ENCODE measurements at regions not wholly inside any gene's neighbourhood (a gene's known extent, or its start where the extent isn't known, plus 50 kb on each side); places are given as distances from the start of the nearest gene placed in this dataset.
"Not testable (repeated sequence)": the region's sequence is repeated elsewhere in the genome, so short reads cannot be mapped to it uniquely, and the experiment has no call there.

DNA sequence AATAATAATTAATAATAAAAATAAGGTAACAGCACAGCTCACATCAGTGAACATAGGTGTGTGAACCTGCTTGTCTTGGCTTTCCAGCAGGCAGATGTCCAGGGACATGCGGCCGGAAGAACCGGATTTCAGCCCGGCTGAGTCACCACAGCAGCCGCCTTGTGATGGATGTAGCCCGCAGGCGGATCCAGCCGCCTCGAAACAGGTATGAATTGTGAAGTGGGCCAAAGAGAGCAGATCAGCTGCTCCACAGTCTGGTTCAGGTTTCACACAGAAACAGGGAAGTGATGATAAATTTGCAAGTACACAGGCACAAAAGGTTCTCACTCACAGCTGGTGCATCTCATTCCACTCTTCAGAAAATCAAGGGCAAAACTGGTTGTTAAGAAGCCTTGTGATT is 55.1 kb downstream of the ID4 start:
- peak; percentile 99 for DNase-seq

DNA sequence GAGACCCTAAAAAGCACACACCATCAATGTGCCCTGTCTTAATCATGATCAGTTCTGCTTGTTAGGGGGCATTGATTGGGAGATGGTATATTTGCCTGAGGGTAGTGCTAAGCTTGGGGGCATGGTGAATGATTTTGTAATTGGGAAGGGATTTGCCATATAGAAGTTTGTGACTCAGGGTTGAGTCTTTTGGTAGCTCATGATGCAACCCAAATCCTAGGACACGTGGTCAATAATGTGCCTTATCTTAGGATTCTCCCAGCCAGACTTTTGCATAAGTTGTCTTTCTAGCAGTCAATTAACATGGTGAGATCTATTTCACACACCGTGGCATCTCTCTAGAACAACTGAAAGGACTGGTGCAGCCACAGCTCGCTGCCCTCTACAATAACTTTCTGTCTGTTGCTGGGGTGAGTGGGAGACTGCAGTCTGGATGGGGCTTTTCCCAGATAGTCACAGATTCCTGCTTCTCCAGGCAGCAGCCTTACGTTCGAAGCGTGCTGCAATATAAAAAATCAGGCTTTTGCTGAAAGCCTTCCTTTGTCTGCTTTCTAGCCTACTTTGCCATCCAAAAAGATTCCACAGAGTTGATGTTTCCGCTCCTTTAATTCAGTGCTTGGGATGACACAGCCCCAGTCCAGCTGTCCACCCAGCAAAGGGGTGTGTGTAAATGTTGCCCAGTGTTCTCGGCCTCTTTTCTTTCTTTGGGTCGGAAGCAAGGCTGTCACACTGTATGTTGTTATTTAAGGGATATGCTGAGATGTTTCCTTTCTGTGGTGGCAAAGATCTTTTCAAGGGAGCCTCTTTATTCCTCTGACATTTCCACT is 58.9 kb downstream of the ID4 start:
- no peak for DNase-seq

DNA sequence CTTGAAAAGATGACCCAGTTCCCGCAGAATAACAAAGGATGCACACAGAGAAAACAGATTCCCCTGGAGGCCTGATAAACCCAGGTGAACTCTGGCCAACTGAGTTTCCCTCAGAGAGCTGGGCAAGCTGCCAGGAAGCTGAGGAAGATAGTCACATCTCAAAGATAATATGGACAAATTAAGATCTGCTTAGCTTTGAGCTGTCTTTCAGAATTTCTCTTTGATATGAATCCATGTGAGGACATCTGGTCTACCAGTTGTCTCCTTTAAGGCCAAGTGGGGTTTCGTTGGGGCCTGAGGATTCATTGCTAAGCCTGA is 59.5 kb downstream of the ID4 start:
- DNase-seq = peak; percentile 33

DNA sequence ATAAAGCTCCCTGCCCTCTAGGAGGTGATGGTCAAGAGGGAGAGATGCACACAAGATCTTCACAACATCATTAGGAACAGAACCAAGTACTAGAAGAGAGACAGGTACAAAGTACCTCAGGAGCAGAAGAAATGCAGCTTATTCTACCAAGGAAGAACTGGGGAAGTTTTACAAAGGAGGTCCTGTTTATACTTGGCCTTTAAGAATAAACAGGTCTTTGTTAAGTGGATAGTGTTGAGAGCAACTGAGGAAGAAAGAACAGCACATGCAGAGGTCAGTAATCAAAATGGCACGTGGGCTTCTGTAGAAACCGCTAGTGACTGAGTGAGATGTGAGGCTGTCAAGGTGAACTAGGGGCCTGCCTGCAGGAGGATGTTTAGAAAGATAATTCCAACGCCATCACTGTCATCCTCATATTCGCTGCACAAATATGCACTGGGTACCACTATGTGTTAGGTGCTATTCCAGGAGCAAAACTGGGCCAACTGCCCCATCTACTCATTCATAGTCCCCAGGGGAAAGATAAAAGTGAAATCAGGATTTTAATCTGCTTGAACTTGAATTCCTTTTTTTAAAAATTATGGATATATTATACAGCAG is 61.1 kb downstream of the ID4 start:
- DNase-seq = no peak

DNA sequence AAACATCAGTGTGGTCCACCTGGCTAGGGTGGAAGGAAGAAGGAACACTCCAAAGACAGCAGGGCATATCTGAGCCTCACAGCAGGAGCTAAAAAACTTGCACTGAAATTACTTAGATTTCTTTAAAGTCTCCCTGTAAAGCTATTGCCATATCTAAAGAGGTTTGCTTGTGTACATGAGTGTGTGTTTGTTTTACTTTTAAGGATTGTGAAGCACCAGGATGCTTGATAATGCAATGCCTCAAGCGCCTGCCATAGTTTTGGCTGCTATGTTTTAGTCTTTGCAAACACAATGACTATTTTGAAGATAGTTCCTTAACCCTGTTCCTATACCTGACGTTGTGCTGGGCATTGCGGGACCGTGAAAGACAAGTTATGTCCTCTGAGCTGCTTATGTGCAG is 65.0 kb downstream of the ID4 start:
- DNase-seq = no peak

DNA sequence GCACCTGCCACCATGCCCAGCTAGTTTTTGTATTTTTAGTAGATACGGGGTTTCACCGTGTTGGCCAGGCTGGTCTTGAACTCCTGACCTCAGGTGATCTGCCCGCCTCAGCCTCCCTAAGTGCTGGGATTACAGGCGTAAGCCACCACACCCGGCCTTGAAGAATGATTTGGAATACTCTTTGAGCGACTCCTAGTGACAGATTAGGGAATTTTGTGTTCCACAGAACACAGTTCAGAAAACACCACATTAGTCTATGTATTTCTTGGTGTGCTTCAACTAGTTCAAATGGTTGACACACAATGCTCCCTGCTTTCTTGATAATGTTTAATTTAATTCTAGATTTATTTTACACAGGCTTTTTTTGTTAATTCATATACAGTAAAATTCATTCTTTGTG is 67.2 kb downstream of the ID4 start:
- DNase-seq = peak; percentile 18

DNA sequence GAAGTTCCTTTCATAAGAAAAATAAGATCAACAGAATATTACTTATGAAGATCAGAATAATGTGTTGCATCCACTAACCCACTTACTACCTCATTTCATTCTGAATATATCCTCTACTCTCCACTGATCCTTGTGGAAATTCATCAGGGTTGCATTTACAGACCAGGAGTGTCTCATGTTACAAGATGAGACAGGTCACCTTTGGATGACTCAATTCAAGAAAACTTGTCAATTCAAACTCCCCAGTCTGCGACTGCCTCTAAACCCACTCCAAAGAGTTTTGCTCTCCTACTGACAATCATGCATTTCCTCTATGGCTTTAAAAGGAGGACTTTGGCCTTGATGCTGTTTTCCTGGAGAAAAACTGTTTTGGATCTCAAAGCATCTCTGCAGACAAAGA is 68.4 kb downstream of the ID4 start:
- DNase-seq = peak; percentile 45

DNA sequence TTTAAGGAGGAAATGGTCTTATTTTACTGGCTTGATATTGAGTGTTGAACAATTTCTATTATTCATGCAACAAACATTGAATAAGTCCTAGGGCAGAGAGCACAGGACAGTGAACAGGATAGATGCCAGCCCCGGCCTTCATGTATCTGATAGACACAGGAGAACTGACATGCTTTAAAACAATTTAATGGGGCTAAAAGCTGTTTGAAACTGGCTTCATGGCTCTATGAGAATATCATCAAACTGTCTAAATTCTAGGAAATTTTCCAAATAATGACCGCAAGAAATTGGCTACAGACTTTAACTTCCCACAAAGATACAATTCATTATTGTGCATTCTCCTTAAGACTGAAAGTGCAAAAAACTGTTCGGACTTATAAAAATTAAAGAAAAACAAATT is 69.0 kb downstream of the ID4 start:
- no peak for DNase-seq

DNA sequence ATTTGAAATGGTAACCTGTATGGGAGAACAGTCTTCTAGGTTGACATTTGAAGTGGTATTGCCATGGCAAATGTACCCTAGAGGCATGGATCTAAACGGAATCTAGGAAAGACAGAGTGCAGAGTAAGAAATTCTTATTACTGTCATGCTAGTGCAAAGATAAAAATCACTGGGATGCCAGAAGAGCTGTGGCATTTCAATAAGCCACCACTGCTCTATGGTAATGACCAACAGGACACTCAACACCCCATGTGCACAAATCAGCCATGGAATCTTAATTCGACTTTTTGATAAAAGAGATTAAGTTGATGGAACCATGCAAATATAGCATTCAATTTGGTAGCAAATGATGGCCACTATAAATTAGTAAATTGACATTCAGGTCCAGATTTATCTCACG is 74.1 kb downstream of the ID4 start:
- DNase-seq = no peak

DNA sequence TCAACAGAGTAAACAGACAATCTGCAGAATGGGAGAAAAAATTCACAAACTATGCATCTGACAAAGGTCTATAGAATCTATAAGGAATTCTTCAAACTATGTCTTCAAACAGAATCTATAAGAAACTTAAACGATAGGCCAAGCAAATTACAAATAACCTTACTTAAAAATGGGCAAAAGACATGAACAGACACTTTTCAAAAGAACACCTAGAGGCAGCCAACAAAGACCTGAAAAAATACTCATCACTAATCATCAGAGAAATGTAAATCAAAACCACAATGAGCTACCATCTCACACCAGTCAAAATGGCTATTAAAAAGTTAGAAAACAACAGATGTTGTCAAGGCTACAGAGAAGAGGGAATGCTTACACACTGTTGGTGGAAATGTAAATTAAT is 81.3 kb downstream of the ID4 start:
- no peak for DNase-seq

DNA sequence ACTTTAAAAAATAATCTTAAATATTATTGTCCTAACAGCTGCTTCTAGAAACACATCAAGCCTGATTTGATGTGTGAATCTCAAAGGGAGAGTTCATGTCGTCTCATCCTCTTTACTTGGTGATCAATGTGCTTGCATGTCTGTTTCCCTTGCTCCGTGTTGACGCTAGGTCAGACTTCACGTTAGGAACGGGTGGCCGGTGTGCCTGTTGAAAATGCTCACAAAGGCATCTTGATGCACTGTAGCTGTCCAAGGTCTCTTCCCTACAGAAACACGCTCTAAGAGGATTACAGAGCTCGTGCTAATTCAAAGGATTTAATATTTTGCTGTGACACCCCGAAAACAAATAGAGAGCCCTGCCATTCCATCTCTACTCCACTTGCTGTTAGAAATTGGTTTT is 84.6 kb downstream of the ID4 start:
- DNase-seq = no peak

DNA sequence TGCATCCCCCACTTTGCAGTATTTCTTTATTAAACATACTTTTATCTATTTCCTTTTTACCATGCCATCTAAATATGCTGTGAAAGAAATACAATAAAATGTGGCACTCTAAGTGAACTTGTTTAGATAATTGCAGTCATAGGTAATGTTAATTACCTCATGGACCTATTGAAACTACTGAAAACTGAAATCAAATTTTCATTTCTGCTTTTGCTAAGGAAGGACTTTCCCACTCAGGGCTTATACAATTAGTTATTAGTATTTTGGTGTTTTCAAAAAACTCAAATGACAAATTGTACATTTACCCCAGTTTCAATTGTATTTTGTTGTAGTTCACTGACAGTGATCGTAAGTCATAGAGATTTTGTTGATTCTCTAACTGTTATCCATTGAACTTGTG is 88.4 kb downstream of the ID4 start:
- DNase-seq = no peak

DNA sequence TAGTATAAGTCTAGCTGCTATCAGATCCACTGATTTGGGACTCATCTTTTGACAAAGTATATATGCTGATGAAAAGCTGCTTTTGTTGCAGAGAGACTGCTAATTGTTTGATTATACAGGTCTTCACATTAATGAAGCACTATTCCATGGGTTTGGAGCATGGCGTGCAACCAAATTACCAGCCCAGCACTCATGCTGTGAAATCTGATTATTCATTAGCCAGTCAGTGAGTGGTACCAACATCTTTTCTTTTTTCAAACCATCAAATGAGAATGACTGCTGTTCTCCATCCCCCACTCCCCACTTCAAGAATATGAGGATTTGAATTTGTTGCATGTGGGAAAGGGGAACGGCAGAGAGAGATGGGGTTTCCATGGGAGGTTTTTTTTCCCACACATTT is 91.3 kb downstream of the ID4 start:
- no peak for DNase-seq

DNA sequence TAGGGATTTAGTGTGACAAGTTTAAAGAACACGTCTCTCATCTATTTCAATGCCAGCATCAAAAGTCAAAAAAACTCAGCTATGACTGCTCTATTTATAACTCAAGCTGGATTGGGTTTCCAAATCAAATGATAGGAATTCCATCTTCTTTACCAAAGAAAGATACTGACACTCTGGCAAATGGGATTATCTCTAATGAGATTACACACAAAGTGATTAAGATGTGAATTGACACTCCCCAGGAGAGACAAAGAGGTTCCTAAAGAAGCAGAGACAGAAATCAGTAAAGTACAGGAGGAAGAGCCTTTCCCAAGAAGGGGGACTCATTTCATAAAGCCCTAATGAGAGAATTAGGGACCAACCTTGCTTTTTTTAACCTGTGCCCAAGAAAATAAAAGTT is 92.1 kb downstream of the ID4 start:
- no peak for DNase-seq

DNA sequence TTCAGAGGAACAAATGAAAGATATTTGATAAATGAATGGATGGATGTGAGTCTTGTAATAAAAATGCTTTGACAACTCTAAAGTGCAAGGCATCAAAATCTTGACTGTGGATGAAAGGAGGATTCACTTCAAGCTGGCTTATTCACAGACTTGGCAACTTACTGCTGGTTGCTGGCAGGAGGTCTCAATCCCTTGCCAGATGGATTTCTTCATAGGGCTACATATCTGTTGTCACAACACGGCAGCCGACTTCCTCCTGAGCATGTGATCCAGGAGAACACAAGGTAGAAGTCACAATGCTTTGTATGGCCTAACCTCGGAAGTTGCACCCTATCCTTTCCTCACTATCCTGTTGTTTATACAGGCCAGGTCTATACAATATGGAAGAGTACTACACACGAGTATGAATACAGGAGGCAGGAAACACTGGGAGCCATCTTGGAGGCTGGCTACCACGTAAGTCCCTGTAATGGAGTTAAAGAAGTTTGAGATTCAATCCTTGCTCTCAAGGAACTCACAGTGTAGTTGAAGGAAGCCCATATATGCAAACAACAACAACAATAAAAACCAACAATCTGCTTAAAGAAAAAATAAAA is 97.9 kb downstream of the ID4 start:
- no peak for DNase-seq

DNA sequence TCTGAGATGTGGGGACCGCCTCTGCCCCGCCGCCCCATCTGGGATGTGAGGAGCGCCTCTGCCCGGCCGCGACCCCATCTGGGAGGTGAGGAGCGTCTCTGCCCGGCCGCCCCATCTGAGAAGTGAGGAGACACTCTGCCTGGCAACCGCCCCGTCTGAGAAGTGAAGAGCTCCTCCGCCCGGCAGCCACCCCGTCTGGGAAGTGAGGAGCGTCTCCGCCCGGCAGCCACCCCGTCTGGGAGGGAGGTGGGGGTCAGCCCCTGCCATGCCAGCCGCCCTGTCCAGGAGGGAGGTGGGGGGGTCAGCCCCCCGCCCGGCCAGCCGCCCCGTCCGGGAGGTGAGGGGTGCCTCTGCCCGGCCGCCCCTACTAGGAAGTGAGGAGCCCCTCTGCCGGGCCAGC is 102.2 kb downstream of the ID4 start:
- not testable (repeated sequence) for DNase-seq

DNA sequence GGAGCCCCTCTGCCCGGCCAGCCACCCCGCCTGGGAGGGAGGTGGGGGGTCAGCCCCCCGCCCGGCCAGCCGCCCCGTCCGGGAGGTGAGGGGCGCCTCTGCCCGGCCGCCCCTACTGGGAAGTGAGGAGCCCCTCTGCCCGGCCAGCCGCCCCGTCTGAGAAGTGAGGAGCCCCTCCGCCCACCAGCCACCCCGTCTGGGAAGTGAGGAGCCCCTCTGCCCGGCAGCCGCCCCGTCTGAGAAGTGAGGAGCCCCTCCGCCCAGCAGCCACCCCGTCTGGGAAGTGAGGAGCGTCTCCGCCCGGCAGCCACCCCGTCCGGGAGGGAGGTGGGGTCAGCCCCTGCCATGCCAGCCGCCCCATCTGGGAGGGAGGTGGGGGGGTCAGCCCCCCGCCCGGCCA is 102.8 kb downstream of the ID4 start:
- DNase-seq = not testable (repeated sequence)

DNA sequence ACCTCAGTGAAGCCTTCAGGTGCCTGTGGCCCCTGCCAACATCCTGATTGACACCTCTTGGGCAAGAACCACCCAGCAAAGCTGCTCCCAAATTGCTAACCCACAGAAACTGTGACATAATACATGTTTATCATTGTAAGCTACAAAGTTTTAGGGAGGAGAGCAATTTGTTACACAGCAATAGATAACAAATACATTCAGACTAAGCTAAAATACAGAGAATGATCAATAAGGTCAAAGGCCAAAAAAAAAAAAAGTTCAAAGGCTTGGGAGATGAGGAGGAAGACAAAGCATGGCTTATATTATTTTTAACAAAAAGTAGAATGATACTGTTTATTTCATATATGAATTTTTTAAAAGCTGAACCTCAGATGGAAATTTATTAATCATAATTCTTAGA is 105.9 kb downstream of the ID4 start:
- no peak for DNase-seq

DNA sequence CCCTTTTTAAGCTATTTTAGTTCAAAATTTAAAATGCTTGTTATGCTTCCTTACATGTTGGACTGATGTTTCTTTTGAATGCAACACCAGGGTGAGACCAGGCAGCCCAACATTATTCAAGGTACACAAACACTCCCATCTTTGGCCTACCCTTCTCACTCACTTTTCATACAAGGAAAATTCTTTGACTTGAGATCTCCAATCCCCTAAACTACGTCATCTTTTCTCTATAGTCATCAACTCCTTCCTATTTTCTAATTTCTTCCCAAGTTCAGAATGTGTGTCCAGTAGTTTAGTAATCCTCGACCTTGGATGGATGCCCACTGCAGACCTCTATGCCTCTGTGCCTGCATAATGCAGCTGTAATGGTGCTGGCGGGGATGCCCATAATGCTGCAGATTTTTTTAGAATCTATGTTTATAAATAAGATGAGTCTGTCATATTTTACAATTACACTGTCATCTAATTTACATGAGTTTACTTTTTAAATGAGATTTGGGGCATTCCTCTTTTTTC is 108.7 kb downstream of the ID4 start:
- no peak for DNase-seq

DNA sequence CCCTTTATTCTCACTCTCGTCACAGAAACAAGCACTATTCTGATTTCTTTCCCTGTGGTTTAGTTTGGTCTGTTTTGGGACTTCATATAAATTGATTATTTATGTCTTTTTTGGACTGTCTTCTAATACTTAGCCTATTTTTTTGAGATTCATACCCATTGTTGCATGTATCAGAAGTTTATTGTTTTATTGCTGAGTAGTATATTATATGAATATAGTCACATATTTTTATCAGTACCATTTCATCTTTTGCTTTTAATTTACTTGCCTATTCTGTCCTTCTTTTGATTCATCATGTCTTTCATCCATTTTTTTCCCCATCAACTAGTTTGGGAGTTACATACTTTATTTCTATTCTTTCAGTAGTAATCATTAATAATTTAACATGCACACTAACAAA is 112.0 kb downstream of the ID4 start:
- no peak for DNase-seq

DNA sequence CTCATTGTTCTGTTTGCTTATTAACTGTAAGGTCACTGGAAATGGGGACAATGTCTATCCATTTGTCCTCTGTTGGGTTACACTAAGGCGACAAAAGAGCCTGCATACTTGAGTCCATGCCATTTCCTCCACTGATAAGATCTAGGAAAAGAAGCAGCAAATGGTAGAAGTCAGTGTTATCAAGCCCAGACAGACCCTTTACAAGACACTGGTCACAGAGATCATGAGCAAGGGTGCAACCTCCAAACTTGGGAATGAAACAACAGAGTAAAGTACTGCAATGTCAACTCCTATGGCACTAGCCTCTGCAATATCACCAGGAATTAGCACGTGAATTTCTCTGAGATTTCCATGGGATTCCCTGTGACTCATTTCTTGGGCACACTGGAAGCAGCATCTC is 126.9 kb downstream of the ID4 start:
- DNase-seq = no peak

DNA sequence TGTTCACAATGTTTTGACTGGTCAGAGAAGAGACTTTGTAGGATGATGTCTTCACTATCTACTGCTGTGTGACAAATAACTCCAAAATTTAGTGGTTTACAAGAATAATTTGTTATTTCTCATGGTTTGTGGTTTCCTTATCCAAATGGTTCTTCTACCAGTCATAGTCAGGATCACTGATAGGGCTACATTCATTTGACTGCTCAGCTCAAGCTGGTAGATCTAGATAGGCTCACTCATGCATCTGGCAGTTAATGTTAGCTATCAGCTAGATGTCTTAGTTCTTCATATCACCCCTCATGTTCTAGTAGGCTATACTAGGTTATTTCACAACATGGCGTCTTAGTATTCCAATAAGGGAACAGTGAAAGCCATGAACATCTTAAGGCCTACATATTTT is 131.0 kb downstream of the ID4 start:
- no peak for DNase-seq

DNA sequence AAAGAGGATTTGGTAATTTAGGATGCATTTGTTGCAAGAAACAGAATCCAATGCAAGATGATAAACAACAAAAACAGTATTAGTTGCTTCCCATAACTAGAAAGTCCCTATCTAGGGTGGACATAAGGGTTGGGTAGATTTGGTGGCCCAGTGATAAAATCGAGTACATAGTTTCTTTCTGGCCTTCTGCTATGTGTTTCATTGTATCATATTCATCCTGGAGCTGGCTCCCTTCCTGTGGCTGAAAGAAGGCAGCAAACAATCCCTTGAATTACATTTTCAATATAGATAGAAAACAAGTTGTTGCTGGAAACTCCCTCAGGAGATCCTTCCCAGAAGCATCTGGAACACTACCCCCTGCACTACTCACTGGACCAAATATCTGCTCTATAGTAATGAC is 135.1 kb downstream of the ID4 start:
- no peak for DNase-seq

DNA sequence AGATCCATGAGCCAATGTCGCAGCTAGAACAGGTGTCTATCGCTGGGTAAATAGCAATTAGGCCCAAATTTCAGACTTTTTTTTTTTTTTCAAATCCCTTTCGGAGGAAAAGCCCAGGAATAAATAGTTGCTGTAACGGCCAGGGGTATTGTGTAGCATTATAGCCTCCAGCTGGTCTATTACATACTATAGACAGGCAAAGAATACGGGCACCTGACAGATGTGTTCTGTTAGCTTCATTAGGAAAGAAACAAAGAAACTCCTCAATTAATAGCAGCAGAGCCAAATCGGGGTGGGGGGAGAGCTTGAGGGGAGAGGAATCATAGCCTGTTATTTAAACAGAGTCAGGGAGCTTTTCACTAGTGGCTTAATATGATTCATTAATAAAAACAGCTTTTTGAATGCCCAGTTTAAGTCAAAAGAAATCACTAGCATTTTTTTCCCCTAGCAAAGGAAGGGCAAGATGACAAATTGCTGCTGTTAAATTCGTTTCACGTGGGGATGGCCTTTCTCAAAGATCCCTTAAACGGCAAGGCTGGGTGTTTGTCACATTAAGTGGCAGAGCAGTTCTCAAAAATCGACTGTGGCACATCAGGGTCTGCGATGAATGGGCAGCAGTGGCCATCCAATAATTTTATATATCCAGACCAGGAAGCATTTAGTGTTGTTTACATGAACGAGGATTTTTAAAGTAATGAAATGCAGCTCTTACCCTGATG is 139.4 kb downstream of the ID4 start:
- DNase-seq = no peak

Measured in DMS53 (cell line).